Duodenal mucosa (tissue), 2 donors: ENCODE measurements at regions not wholly inside any gene's neighbourhood (a gene's known extent, or its start where the extent isn't known, plus 50 kb on each side); places are given as distances from the start of the nearest gene placed in this dataset.

Experiments used
- H3K27ac ChIP-seq: one replicate; pipeline ENCODE4 v1.7.0; 2013; ENCODE audit warnings: low read depth, low read length
- H3K27me3 ChIP-seq, 2 donors: one replicate each; pipeline ENCODE4 v1.7.0; 2013; ENCODE audit warnings: low read length in 2 of 2, control low read depth in 1 of 2; ENCODE audit not compliant: insufficient read depth in 2 of 2, control insufficient read depth in 1 of 2
- H3K36me3 ChIP-seq, 2 donors: one replicate each; pipeline ENCODE4 v1.7.0; 2013; ENCODE audit warnings: low read length in 2 of 2, control low read depth in 1 of 2; ENCODE audit not compliant: insufficient read depth in 2 of 2, control insufficient read depth in 1 of 2
- H3K4me1 ChIP-seq, 2 donors: one replicate each; pipeline ENCODE4 v1.7.0; 2013; ENCODE audit warnings: low read length in 2 of 2, control low read depth in 1 of 2; ENCODE audit not compliant: insufficient read depth in 2 of 2, control insufficient read depth in 1 of 2
- H3K4me3 ChIP-seq, 2 donors: one replicate each; pipeline ENCODE4 v1.7.0; 2013; ENCODE audit warnings: low read length in 2 of 2, low read depth in 1 of 2
- H3K9ac ChIP-seq, 2 donors: one replicate each; pipeline ENCODE4 v1.7.0; 2013; ENCODE audit warnings: low read length in 2 of 2, low read depth in 1 of 2
- H3K9me3 ChIP-seq, 2 donors: one replicate each; pipeline ENCODE4 v1.7.0; 2013; ENCODE audit warnings: low read length in 2 of 2, control low read depth in 1 of 2; ENCODE audit not compliant: control insufficient read depth in 1 of 2

GRCh38 chr1:187627516-187627915 is 798.8 kb downstream of the PLA2G4A start:
- H3K36me3 ChIP-seq, result no peaks in the 10 kb centered on the region
- no peaks in the 10 kb centered on the region for H3K27me3 ChIP-seq
- H3K4me1 ChIP-seq, result no peaks in the 10 kb centered on the region
- no peak overlapping the region for H3K9ac ChIP-seq
- no peak overlapping the region for H3K4me3 ChIP-seq
- no peak overlapping the region for H3K27ac ChIP-seq
- peaks cover 0 to 9% of the 10 kb centered on the region in 2 donors for H3K9me3 ChIP-seq

- H3K9me3 ChIP-seq, result peaks cover 0 to 9% of the 10 kb centered on the region in 2 donors
- no peak overlapping the region for H3K4me3 ChIP-seq
- H3K4me1 ChIP-seq, result no peaks in the 10 kb centered on the region
- H3K9ac ChIP-seq, result no peak overlapping the region
- H3K36me3 ChIP-seq, result no peaks in the 10 kb centered on the region
- no peak overlapping the region for H3K27ac ChIP-seq
- no peaks in the 10 kb centered on the region for H3K27me3 ChIP-seq
Measured at GRCh38 chr1:187629075-187629474, 800.3 kb downstream of the PLA2G4A start.

DNA sequence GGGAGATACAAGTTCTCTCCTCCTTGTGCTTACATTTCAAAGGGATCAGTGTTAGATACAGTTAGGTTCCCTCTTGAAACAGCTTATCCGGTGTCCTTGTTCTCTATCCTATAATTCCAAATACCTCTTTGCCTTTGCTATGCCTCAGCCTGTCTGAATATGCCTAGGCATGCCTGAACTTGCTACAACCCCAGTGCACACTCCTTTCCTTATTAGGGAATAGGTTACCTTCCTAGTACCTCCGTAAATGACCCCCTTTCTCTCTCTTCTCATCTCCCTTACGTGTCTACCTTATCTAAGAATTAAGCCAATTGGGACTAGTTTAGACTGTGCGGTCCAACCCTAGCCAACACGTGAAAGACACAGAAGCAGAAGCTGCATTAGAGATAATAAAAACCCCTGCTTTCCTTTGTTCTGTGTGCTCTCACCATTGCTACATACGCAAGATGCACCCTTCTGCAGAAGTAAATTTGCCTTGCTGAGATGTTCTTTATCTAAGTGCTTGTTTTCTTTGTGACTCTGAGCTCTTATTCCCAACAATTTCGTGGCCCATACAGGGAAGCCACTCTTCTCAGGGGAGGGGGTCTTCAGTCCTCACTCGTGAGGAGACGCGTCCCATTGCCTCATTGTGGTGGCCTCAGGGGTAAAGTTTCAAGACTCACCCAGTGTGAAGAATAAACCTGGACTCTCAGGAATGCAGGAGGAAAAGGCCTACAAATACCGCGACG is 802.1 kb downstream of the PLA2G4A start:
- no peak overlapping the region for H3K27ac ChIP-seq
- peaks cover 0 to 9% of the 10 kb centered on the region in 2 donors for H3K9me3 ChIP-seq
- H3K9ac ChIP-seq, result no peak overlapping the region
- no peaks in the 10 kb centered on the region for H3K4me1 ChIP-seq
- no peaks in the 10 kb centered on the region for H3K27me3 ChIP-seq
- no peak overlapping the region for H3K4me3 ChIP-seq
- H3K36me3 ChIP-seq, result no peaks in the 10 kb centered on the region

- Histone ChIP-seq H3K27me3 (no peaks in the 10 kb centered on the region), H3K9me3 (peaks cover 0 to 9% of the 10 kb centered on the region in 2 donors), H3K4me1 (no peaks in the 10 kb centered on the region), H3K36me3 (no peaks in the 10 kb centered on the region), H3K9ac (no peak overlapping the region), H3K4me3 (no peak overlapping the region), H3K27ac (no peak overlapping the region)
Measured at GRCh38 chr1:187631381-187631675, 802.6 kb downstream of the PLA2G4A start.

- Histone ChIP-seq H3K9ac (no peak overlapping the region), H3K27me3 (no peaks in the 10 kb centered on the region), H3K4me3 (no peak overlapping the region), H3K4me1 (no peaks in the 10 kb centered on the region), H3K36me3 (no peaks in the 10 kb centered on the region), H3K9me3 (peaks cover 0 to 9% of the 10 kb centered on the region in 2 donors), H3K27ac (no peak overlapping the region)
Measured at GRCh38 chr1:187631984-187632383, 803.2 kb downstream of the PLA2G4A start.

DNA sequence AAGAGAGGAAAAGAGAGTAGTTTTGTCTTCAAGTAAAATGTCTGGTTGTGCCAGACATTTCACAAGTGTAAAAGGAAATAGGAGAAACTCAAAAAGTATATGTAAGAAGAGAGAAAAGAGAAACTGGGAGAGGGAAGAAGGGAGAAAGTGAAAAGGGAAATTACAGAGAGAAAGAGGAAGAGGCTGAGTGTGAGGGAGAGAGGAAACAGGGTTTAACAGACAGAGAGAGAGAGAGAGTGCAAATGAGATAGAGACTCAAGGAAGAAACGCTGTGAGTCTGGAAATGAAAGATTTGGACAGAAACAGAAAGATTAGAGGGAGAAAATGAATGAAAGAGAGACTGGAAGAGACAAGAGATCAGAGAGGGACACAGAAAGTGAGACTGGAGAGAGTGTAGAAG is 806.2 kb downstream of the PLA2G4A start:
- Histone ChIP-seq H3K9ac (no peak overlapping the region), H3K36me3 (no peaks in the 10 kb centered on the region), H3K4me3 (no peak overlapping the region), H3K27me3 (no peaks in the 10 kb centered on the region), H3K4me1 (no peaks in the 10 kb centered on the region), H3K27ac (no peak overlapping the region), H3K9me3 (peaks cover 0 to 9% of the 10 kb centered on the region in 2 donors)

GRCh38 chr1:187638733-187639434 is 810.1 kb downstream of the PLA2G4A start:
- H3K4me3 ChIP-seq, result no peak overlapping the region
- no peaks in the 10 kb centered on the region for H3K9me3 ChIP-seq
- H3K27ac ChIP-seq, result no peak overlapping the region
- H3K9ac ChIP-seq, result no peak overlapping the region
- H3K4me1 ChIP-seq, result no peaks in the 10 kb centered on the region
- no peaks in the 10 kb centered on the region for H3K36me3 ChIP-seq
- no peaks in the 10 kb centered on the region for H3K27me3 ChIP-seq

DNA sequence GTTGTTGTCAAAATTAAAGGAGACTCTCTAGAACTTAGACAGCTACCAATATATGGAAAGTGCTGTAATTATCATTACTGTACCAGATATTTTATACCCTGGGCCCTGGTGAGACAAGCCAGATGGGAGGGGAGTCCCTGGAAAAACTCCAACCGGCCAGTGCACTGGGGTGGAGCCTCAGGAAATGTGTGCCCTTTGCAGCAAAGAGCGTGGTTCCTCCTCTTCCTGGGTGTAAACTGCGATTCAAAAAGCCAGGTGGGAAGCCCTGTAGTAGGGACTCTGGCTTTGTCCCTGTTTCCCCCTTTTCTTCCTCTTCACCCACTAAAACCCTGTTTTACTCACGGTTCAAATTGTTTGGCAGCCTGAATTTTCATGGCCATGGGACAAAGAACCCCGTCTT is 812.3 kb downstream of the PLA2G4A start:
- Histone ChIP-seq H3K4me3 (no peak overlapping the region), H3K36me3 (no peaks in the 10 kb centered on the region), H3K9me3 (no peaks in the 10 kb centered on the region), H3K4me1 (no peaks in the 10 kb centered on the region), H3K27me3 (no peaks in the 10 kb centered on the region), H3K9ac (no peak overlapping the region), H3K27ac (no peak overlapping the region)

GRCh38 chr1:187641463-187641862 is 812.7 kb downstream of the PLA2G4A start:
- H3K4me3 ChIP-seq, result no peak overlapping the region
- H3K36me3 ChIP-seq, result no peaks in the 10 kb centered on the region
- no peak overlapping the region for H3K9ac ChIP-seq
- no peaks in the 10 kb centered on the region for H3K4me1 ChIP-seq
- no peaks in the 10 kb centered on the region for H3K27me3 ChIP-seq
- no peaks in the 10 kb centered on the region for H3K9me3 ChIP-seq
- H3K27ac ChIP-seq, result no peak overlapping the region

DNA sequence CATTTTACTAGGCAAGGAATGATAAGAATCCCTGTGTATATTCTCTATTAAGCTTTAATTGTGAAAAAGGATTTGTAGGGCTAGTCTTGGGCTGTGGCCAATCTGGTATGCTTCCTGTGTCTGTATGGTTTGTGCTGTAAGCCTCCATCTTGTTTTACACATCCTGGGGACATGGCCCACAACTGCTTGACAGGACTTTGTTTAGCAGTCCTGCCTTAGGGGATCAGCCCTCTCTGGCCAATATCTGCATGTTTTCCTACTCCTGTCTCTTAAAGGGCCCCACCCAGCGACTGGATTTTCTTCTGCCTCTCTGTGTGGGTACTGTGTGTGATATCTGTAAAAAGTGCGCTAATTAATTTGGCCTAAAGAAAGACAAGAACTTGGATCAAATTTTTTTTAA is 813.2 kb downstream of the PLA2G4A start:
- Histone ChIP-seq H3K4me1 (no peaks in the 10 kb centered on the region), H3K36me3 (no peaks in the 10 kb centered on the region), H3K9ac (no peak overlapping the region), H3K9me3 (no peaks in the 10 kb centered on the region), H3K4me3 (no peak overlapping the region), H3K27ac (no peak overlapping the region), H3K27me3 (no peaks in the 10 kb centered on the region)
